Epithelial cell of esophagus (primary cell): ENCODE measurements at regions not wholly inside any gene's neighbourhood (a gene's known extent, or its start where the extent isn't known, plus 50 kb on each side); places are given as distances from the start of the nearest gene placed in this dataset.
A peak's percentile ranks its signal among the peaks of the same experiment; 100 is the strongest.

ENCODE experiments used
- DNase-seq: peaks from one replicate; pipeline ENCODE4 v3.0.0; 2010; ENCODE audit warnings: low read depth
- H3K4me3 ChIP-seq: 2 replicates; pipeline ENCODE4 v1.5.1; 2011; ENCODE audit warnings: mild to moderate bottlenecking, low read length, control low read depth
- TF ChIP-seq, protein P1 (sequence below): IDR thresholded peaks from 2 replicates; pipeline ENCODE4 v1.5.1; 2011; ENCODE audit warnings: low read depth, mild to moderate bottlenecking, low read length, control low read depth, inconsistent platforms; ENCODE audit not compliant: insufficient read depth; ENCODE audit errors: missing control alignments

DNA sequence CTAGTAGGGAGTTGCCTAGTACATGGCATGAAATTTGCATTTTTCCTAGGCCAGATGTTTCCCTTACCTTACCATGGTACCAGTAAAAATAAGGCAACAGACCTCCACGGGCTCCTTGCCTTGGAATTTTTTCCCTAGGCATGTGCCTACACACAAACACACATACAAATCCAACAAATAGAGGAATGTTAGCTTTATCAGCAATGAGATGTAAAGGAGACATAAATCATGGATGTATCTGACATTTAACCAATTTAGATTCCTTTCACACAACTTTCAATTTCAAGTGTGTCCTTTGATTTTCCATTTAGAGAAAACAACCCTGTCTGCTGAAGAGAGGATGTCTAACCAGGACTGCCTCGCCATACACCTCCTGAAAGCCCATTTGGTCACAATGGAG, 209.7 kb upstream of the SP4 start:
- TF ChIP-seq, protein P1, sequence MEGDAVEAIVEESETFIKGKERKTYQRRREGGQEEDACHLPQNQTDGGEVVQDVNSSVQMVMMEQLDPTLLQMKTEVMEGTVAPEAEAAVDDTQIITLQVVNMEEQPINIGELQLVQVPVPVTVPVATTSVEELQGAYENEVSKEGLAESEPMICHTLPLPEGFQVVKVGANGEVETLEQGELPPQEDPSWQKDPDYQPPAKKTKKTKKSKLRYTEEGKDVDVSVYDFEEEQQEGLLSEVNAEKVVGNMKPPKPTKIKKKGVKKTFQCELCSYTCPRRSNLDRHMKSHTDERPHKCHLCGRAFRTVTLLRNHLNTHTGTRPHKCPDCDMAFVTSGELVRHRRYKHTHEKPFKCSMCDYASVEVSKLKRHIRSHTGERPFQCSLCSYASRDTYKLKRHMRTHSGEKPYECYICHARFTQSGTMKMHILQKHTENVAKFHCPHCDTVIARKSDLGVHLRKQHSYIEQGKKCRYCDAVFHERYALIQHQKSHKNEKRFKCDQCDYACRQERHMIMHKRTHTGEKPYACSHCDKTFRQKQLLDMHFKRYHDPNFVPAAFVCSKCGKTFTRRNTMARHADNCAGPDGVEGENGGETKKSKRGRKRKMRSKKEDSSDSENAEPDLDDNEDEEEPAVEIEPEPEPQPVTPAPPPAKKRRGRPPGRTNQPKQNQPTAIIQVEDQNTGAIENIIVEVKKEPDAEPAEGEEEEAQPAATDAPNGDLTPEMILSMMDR, result no peak
- DNase-seq, result no peak
- H3K4me3 ChIP-seq, result no peak overlapping the region

DNA sequence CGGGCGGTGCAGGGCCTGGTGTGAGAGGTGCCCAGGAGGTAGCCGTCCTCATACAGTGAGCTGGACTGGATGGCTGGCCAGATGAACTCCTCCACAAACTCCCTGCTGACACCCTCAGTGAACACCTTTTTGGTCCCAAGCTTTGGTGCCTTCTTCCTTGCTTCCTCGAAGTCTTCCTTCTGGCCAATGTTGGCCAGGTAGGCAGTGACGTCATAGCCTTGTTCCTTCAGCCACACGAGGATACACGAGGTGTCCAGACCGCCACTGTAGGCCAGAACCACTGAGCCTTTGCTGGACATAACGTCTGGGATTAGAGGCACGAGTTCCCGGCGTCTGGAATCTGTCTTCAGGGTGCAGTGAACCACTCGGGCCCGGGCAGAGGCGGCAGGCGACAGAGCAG, 206.8 kb upstream of the SP4 start:
- H3K4me3 ChIP-seq, result no peak overlapping the region
- TF ChIP-seq, protein P1, result no peak
- no peak for DNase-seq

DNA sequence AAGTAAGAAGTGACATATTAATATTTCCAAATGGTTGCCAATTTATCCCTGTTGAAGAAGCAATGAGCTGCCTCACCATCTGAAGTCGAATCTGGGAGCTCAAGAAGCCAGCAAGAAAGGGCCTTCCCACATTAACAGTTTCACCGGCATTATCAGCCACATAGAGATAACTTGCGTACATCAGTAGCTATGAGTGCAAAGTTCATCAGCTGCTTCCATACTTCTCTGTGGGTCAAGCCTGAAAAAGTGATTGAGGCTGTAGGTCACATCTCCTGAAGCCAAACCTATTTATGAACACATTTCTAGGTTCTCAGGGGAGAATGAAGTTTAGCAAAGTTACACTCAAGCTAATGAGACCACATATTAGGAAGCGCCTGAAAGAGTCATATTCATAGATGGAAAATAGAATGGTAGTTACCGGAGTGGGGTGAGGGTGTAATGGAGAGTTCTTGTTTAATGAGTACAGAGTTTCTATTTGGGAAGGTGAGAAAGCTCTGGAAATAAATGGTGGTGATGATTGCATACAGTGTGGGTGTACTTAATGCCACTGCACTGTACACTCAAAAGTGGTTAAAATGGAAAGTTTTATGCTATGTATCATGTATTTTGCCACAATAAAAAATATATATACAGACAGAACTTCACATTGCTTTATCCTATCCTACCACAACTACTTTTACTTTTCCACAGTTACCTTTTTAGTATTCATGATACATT, 189.3 kb upstream of the SP4 start:
- no peak overlapping the region for H3K4me3 ChIP-seq
- TF ChIP-seq, protein P1, result no peak
- no peak for DNase-seq

DNA sequence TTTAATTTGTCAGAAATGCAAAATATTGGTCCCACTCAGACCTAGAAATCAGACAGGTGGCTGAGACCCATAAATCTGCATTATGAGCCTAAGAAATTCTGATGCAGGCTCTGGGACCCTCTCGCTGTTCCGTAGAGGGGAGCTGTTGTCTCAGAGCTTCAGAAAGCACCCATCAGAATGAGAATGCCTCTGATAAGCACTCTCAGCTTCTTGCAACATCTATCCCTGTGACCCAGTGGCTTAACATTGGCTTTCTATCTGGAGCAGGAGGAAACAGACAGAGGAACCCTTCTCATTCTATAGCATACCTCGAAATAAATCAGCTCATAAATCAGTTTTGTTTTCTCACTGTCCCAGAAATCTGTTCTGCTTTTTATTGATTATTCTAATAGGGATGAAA, 184.6 kb upstream of the SP4 start:
- TF ChIP-seq, protein P1, result no peak
- no peak for DNase-seq

DNA sequence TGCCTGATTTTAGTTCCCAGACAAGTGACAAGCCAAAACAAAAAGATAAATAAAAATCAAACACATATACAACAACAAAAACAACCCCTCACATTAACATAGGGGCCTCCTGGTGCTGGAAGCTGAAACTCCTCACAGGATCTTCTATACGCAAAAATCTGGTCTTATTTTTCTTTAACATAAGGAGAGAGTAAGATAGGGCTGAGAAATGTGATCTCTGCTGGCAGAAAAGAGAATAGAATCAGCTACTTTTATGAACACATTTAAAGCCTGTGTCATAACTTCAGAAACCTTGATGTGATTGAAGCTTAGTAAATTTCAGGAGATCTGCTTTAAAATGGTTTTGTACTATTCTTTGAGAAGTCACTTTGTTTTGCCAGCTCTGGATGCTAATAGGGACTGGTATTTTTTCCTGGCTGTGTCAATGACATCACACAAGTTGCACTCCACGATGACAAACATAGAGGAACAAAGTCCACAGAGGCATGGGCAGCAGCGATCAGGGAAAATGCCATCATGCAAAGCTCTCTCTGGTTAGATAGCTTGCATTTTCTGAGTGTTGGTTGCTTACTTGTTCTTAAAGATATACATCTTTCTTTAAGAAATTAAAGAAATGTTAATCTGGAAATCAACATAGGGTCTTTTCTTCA, 176.6 kb upstream of the SP4 start:
- TF ChIP-seq, protein P1, result no peak
- no peak for DNase-seq
- no peak overlapping the region for H3K4me3 ChIP-seq

More for the DNA sequence above, 184.6 kb upstream of the SP4 start:
- no peak overlapping the region for H3K4me3 ChIP-seq

DNA sequence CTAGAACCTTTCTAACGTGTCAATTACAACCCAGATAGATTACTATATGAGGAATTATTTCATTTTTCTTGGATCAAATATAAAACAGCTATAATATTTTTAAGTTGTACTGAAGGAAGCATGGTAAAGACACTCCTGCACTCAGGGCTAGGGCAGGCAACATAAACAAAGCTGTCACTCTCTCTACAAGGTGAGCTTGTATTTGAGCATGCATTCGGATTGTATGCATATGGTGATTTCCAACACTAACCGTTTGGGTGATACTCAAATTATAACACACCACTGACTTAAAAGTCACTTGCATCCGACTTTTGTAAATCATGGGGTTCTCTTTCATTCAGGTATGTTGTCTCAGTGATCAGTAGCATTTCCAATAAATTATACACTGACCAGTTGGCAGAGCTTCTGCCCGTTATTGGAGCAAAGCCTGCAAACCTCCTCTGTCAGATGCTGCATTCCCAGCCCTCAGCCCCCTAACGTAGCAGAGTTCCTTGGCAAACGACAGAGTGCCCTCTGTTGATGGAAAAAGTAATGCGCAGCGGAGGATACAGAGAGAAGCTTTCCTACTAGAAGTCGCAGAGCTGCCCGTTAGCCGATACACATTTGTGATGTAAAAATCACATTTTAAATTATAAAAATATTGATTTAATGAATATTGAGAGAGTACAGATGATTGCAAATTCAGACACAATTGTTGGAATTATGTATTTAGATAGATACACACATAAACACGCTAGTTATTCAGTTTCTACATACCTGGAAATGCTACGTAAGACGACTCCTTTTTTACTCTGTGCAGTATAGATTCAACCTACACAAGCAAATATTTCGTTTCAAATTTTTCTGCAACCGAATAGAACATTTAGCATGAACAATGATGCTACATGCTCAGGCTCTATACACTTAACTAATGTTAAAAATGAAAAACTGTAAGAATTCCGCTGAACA, 173.9 kb upstream of the SP4 start:
- TF ChIP-seq, protein P1, result peak; percentile 86
- peak; percentile 69 for DNase-seq

More for the DNA sequence above, 173.9 kb upstream of the SP4 start:
- no peak overlapping the region for H3K4me3 ChIP-seq
